Psoas muscle (tissue), 7 donors: ENCODE measurements at regions not wholly inside any gene's neighbourhood (a gene's known extent, or its start where the extent isn't known, plus 50 kb on each side); places are given as distances from the start of the nearest gene placed in this dataset.

ENCODE experiments used
- ATAC-seq, 4 donors: fragments of 200-7000 bp; cut with Tn5 transposase; one replicate each; pipeline ENCODE4 v1.9.1; 2020; ENCODE audit warnings: moderate library complexity in 3 of 4, mild to moderate bottlenecking in 2 of 4
- DNase-seq, 2 donors: peaks; one replicate each; pipeline ENCODE4 v3.0.0-alpha.2; 2020
- H3K27ac ChIP-seq: fragments of 200-600 bp; one replicate; pipeline ENCODE4 v1.8.0; 2022
- H3K27me3 ChIP-seq, 3 donors: fragments of 200-600 bp in 1 of 3; one replicate each; pipeline versions ENCODE4 v1.6.1 to v1.8.0; 2013 to 2022; ENCODE audit warnings: low read length in 2 of 3, mild to moderate bottlenecking in 2 of 3, moderate library complexity in 1 of 3; ENCODE audit not compliant: insufficient read depth in 3 of 3
- H3K36me3 ChIP-seq, 2 donors: fragments of 200-600 bp in 1 of 2; one replicate each; pipeline versions ENCODE4 v1.6.1 to v1.8.0; 2013 to 2022; ENCODE audit warnings: low read depth in 1 of 2, mild to moderate bottlenecking in 1 of 2, moderate library complexity in 1 of 2; ENCODE audit not compliant: insufficient read depth in 1 of 2
- H3K4me1 ChIP-seq: fragments of 200-600 bp; one replicate; pipeline ENCODE4 v1.8.0; 2022
- H3K4me3 ChIP-seq: fragments of 200-600 bp; one replicate; pipeline ENCODE4 v1.8.0; 2022; ENCODE audit warnings: mild to moderate bottlenecking
- H3K9me3 ChIP-seq: fragments of 200-600 bp; one replicate; pipeline ENCODE4 v1.8.0; 2022
- WGBS, 3 donors: extraction: QIAGEN DNeasy Blood & Tissue Kit; methylation state at CpG; one replicate each; pipeline versions ENCODE4 v1.1.6 to v1.1.7; 2013; 5-methylcytosine and 5-hydroxymethylcytosine counted together
- intact Hi-C, 2 donors: fragments of 100-400 bp; cut with DNase I; formaldehyde crosslinking; loops; one replicate each; pipeline versions ENCODE4 v1.11.0 to v1.14.2; 2022
- TF ChIP-seq, protein P1 (sequence below): fragments of 200-600 bp; IDR thresholded peaks from one replicate; pipeline ENCODE4 v1.8.0; 2022; ENCODE audit warnings: antibody characterized with exemption
- donor health status: healthy with polysubstance abuse.
- donor health status: DM: no; HTN: no; CAD: no; lungs with moderate emphysema.
- donor health status: Bipolar disorder and iron deficiency.
- donor health status: healthy.
- donor health status: DM: yes; HTN: yes; CAD: no.
- donor health status: DM: no; HTN: no; CAD: no.
- donor health status: DM: yes; HTN: yes; CAD: no.

DNA sequence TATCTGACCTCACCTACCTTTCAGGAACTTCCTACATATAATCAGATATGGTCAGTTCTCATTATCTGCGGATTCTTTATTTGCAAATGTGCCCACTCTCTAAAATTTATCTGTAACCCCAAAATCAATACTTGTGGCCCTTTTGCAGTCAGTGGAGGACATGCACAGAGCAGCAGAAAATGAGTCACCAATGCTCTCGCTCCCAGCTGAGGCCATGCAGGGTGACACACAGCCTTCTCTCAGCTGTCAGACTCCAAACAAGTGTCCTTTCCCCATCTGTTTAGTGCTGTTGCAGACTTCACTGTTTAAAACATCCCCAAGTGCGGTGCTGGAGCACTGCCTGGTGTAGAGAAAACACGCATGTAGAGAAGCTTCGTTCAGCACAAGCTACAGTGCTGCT, 171.9 kb upstream of the SALL3 start:
- TF ChIP-seq, protein P1, sequence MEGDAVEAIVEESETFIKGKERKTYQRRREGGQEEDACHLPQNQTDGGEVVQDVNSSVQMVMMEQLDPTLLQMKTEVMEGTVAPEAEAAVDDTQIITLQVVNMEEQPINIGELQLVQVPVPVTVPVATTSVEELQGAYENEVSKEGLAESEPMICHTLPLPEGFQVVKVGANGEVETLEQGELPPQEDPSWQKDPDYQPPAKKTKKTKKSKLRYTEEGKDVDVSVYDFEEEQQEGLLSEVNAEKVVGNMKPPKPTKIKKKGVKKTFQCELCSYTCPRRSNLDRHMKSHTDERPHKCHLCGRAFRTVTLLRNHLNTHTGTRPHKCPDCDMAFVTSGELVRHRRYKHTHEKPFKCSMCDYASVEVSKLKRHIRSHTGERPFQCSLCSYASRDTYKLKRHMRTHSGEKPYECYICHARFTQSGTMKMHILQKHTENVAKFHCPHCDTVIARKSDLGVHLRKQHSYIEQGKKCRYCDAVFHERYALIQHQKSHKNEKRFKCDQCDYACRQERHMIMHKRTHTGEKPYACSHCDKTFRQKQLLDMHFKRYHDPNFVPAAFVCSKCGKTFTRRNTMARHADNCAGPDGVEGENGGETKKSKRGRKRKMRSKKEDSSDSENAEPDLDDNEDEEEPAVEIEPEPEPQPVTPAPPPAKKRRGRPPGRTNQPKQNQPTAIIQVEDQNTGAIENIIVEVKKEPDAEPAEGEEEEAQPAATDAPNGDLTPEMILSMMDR: no peak
- DNase-seq: no peak
- H3K27ac ChIP-seq: no peak overlapping the region
- no peaks in the 10 kb centered on the region for H3K36me3 ChIP-seq
- peaks cover 0 to 10% (median 2%) of the 10 kb centered on the region in 3 donors for H3K27me3 ChIP-seq
- H3K4me1 ChIP-seq: no peaks in the 10 kb centered on the region
- no peaks in the 10 kb centered on the region for H3K9me3 ChIP-seq
- no peak for ATAC-seq
- 78 to 86% (median 80%) methylated on average over 5 of the region's 5 CpGs for WGBS, 3 donors
- no peak overlapping the region for H3K4me3 ChIP-seq
- intact Hi-C loops: no loop called here

DNA sequence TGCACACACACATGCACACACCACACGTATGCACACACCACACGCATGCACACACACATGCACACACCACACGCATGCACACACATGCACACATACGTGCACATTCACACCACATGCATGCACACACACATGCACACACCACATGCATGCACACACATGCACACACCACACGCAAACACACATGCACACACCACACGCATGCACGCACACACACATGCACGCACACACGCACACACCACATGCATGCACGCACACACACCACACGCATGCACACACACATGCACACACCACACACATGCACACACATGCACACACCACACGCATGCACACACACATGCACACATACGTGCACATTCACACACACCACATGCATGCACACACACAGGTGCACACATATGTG, 169.8 kb upstream of the SALL3 start:
- Histone ChIP-seq H3K27me3 (peaks cover 0 to 30% (median 0%) of the 10 kb centered on the region in 3 donors), H3K4me3 (no peak overlapping the region), H3K27ac (no peak overlapping the region), H3K36me3 (no peaks in the 10 kb centered on the region), H3K4me1 (no peaks in the 10 kb centered on the region), H3K9me3 (no peaks in the 10 kb centered on the region)
- ATAC-seq: no peak
- TF ChIP-seq, protein P1: no peak
- intact Hi-C loops: no loop called here
- DNase-seq: no peak
- 94 to 97% (median 97%) methylated on average over 13 of the region's 13 CpGs for WGBS, 3 donors

DNA sequence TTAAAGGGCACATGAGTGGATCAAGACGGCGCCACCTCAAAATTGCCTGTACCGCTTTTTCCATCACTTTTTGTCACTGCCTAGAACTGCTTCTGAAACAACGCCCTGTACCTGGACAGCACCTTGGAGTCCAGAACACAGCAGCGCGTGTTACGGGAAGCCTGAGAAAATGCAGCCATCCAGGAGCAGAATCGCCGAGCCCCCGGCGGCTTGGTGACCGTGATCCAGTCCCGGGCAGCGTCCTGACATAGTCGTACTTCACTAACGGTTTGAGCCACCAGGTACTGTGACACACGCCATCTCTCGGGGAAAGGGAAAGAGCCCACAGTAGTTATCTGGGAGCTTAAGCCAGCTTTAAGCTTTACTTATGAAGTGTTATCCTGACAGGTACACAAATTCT, 168.9 kb upstream of the SALL3 start:
- DNase-seq (no peak), ATAC-seq (no peak)
- WGBS, 3 donors: 90 to 94% (median 92%) methylated on average over 18 of the region's 18 CpGs
- Histone ChIP-seq H3K36me3 (no peaks in the 10 kb centered on the region), H3K4me1 (no peaks in the 10 kb centered on the region), H3K27ac (no peak overlapping the region), H3K9me3 (no peaks in the 10 kb centered on the region), H3K27me3 (peaks cover 0 to 32% (median 0%) of the 10 kb centered on the region in 3 donors), H3K4me3 (no peak overlapping the region)
- intact Hi-C loops: no loop called here
- TF ChIP-seq, protein P1: no peak

DNA sequence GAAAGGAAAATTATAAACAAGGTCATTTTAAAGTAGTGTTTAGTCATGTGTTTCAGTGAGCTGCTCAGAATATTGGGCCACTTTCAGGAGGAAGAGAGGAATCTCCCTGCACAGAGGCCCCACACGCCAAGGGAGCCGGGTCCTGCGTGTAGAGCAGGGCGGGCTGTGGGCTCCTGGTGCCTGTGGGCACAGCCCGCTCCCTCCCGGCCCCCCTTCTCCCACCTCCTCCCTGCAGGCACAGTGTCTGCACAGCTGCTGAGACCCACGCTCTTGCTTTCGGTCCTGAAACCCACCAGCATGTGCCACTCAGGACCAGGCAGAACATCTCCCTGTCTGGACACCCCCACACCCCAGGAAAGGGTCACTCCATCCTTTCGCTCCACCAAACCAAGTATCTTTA, 167.6 kb upstream of the SALL3 start:
- Histone ChIP-seq H3K36me3 (no peaks in the 10 kb centered on the region), H3K27me3 (peaks cover 0 to 41% (median 0%) of the 10 kb centered on the region in 3 donors), H3K4me1 (no peaks in the 10 kb centered on the region), H3K4me3 (no peak overlapping the region), H3K9me3 (no peaks in the 10 kb centered on the region), H3K27ac (no peak overlapping the region)
- 40 to 49% (median 47%) methylated on average over 9 of the region's 9 CpGs for WGBS, 3 donors
- no peak for DNase-seq
- TF ChIP-seq, protein P1: no peak
- intact Hi-C loops: no loop called here
- no peak for ATAC-seq

DNA sequence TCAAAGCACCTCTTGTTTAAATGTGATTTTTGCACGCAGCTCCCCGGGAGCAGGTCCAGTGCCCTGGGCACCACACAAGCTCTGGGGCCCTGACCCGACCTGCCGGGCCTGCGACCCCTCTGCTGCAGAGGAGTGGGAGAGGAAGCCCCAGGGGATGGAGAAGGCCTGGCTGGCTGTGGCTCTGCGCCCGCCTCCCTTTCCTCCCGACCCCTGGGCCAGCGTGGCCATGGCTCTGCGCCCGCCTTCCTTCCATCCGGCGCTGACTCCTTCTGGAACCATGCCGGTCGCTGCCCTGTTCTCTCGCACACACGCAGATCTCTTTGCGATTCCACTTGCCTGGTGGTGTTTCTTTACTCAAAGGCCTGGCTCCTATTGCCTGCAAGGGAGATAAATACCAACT, 166.5 kb upstream of the SALL3 start:
- Histone ChIP-seq H3K36me3 (no peaks in the 10 kb centered on the region), H3K27me3 (peaks cover 0 to 41% (median 0%) of the 10 kb centered on the region in 3 donors), H3K4me3 (no peak overlapping the region), H3K4me1 (no peaks in the 10 kb centered on the region), H3K27ac (no peak overlapping the region), H3K9me3 (no peaks in the 10 kb centered on the region)
- intact Hi-C loops: no loop called here
- TF ChIP-seq, protein P1: no peak
- DNase-seq (no peak), ATAC-seq (no peak)
- WGBS, 3 donors: 65 to 68% (median 67%) methylated on average over 17 to 18 of the region's 18 CpGs
